Sciatic nerve (tissue), 2 donors: ENCODE measurements at regions not wholly inside any gene's neighbourhood (a gene's known extent, or its start where the extent isn't known, plus 50 kb on each side); places are given as distances from the start of the nearest gene placed in this dataset.

Source experiments
- ATAC-seq: fragments of 200-7000 bp; cut with Tn5 transposase; one replicate; pipeline ENCODE4 v1.9.1; 2020; ENCODE audit warnings: mild to moderate bottlenecking, moderate library complexity
- DNase-seq: peaks from one replicate; pipeline ENCODE4 v3.0.0-alpha.2; 2020; ENCODE audit warnings: low spot score
- intact Hi-C: fragments of 100-400 bp; cut with DNase I; formaldehyde crosslinking; loops from one replicate; pipeline ENCODE4 v1.14.2; 2022
- donor health status: DM: no; HTN: no; CAD: no.
- donor health status: DM: no; HTN: no; CAD: no.

GRCh38 chr21:36553406-36553805 is 73.5 kb upstream of the CLDN14 start:
- no peak for ATAC-seq
- DNase-seq, result no peak
- intact Hi-C loops, result no loop called here

- DNase-seq (no peak), ATAC-seq (no peak)
- intact Hi-C loops, result no loop called here
These were observed 74.7 kb upstream of the CLDN14 start for GRCh38 chr21:36554411-36555157.

GRCh38 chr21:36555199-36555800 is 75.4 kb upstream of the CLDN14 start:
- no peak for DNase-seq
- intact Hi-C loops, result no loop called here

GRCh38 chr21:36557316-36557715 is 77.4 kb upstream of the CLDN14 start:
- DNase-seq, result no peak
- intact Hi-C loops, result no loop called here
- ATAC-seq, result no peak

More at GRCh38 chr21:36555199-36555800, 75.4 kb upstream of the CLDN14 start:
- ATAC-seq, result no peak

GRCh38 chr21:36560933-36561575 is 81.1 kb upstream of the CLDN14 start:
- ATAC-seq (no peak), DNase-seq (no peak)
- intact Hi-C loops, result no loop called here

GRCh38 chr21:36563341-36563926 is 83.5 kb upstream of the CLDN14 start:
- ATAC-seq, result no peak
- intact Hi-C loops, result no loop called here
- no peak for DNase-seq

GRCh38 chr21:36564647-36565046 is 84.7 kb upstream of the CLDN14 start:
- DNase-seq (no peak), ATAC-seq (no peak)
- intact Hi-C loops, result no loop called here

GRCh38 chr21:36565540-36565939 is 85.6 kb upstream of the CLDN14 start:
- DNase-seq (no peak), ATAC-seq (no peak)
- intact Hi-C loops, result no loop called here

- intact Hi-C loops, result no loop called here
- no peak for ATAC-seq
These were observed 86.7 kb upstream of the CLDN14 start for GRCh38 chr21:36566644-36567043.

GRCh38 chr21:36567216-36567885 is 87.4 kb upstream of the CLDN14 start:
- DNase-seq (no peak), ATAC-seq (no peak)
- intact Hi-C loops, result no loop called here

More at GRCh38 chr21:36566644-36567043, 86.7 kb upstream of the CLDN14 start:
- no peak for DNase-seq

- intact Hi-C loops, result no loop called here
- no peak for ATAC-seq
- no peak for DNase-seq
These were observed 89.6 kb upstream of the CLDN14 start for GRCh38 chr21:36569511-36569910.

GRCh38 chr21:36571556-36571955 is 91.6 kb upstream of the CLDN14 start:
- ATAC-seq (no peak), DNase-seq (no peak)
- intact Hi-C loops, result no loop called here

- DNase-seq (no peak), ATAC-seq (no peak)
- intact Hi-C loops, result no loop called here
These were observed 92.1 kb upstream of the CLDN14 start for GRCh38 chr21:36572039-36572438.

GRCh38 chr21:36575306-36575705 is 95.4 kb upstream of the CLDN14 start:
- intact Hi-C loops, result no loop called here
- no peak for DNase-seq
- ATAC-seq, result no peak

- no peak for ATAC-seq
These were observed 96.5 kb upstream of the CLDN14 start for GRCh38 chr21:36576441-36576840.

GRCh38 chr21:36579898-36580297 is 100.0 kb upstream of the CLDN14 start:
- intact Hi-C loops, result no loop called here
- no peak for ATAC-seq
- no peak for DNase-seq

More at GRCh38 chr21:36576441-36576840, 96.5 kb upstream of the CLDN14 start:
- no peak for DNase-seq
- intact Hi-C loops, result no loop called here

- no peak for ATAC-seq
- intact Hi-C loops, result no loop called here
These were observed 102.3 kb upstream of the CLDN14 start for GRCh38 chr21:36582271-36582670.

GRCh38 chr21:36583591-36583990 is 103.7 kb upstream of the CLDN14 start:
- DNase-seq (no peak), ATAC-seq (no peak)
- intact Hi-C loops, result no loop called here

More at GRCh38 chr21:36582271-36582670, 102.3 kb upstream of the CLDN14 start:
- DNase-seq, result no peak
